H9 (cell line): ENCODE measurements at regions not wholly inside any gene's neighbourhood (a gene's known extent, or its start where the extent isn't known, plus 50 kb on each side); places are given as distances from the start of the nearest gene placed in this dataset.

Source experiments
- DNase-seq: peaks from one replicate; pipeline ENCODE4 v3.0.0-alpha.2; 2017
- H2AFZ ChIP-seq: one replicate; pipeline ENCODE4 v1.6.1; 2013; ENCODE audit warnings: mild to moderate bottlenecking, low read length, control low read depth, moderate library complexity
- H2AK5ac ChIP-seq: 2 replicates; pipeline ENCODE4 v1.6.1; 2013; ENCODE audit warnings: low read length, control low read depth, mixed read lengths; ENCODE audit not compliant: insufficient read length
- H2BK120ac ChIP-seq: one replicate; pipeline ENCODE4 v1.6.1; 2013; ENCODE audit warnings: low read depth, mild to moderate bottlenecking, low read length, control low read depth, inconsistent platforms; ENCODE audit not compliant: poor library complexity, severe bottlenecking
- H2BK12ac ChIP-seq: 2 replicates; pipeline ENCODE4 v1.6.1; 2013; ENCODE audit warnings: low read length, control low read depth, mixed read lengths, low read depth; ENCODE audit not compliant: insufficient read length
- H2BK15ac ChIP-seq: 2 replicates; pipeline ENCODE4 v1.6.1; 2013; ENCODE audit warnings: low read depth, low read length, control low read depth
- H2BK20ac ChIP-seq: one replicate; pipeline ENCODE4 v1.6.1; 2013; ENCODE audit warnings: low read depth, mild to moderate bottlenecking, low read length, control low read depth, inconsistent platforms; ENCODE audit not compliant: poor library complexity, severe bottlenecking
- H2BK5ac ChIP-seq: 2 replicates; pipeline ENCODE4 v1.6.1; 2013; ENCODE audit warnings: low read length, control low read depth, mixed read lengths; ENCODE audit not compliant: insufficient read length
- H3K14ac ChIP-seq: 2 replicates; pipeline ENCODE4 v1.6.1; 2013; ENCODE audit warnings: low read length, control low read depth; ENCODE audit not compliant: insufficient read depth
- H3K18ac ChIP-seq: 2 replicates; pipeline ENCODE4 v1.6.1; 2013; ENCODE audit warnings: low read depth, mild to moderate bottlenecking, mixed read lengths, low read length, control low read depth; ENCODE audit not compliant: insufficient read length
- H3K23ac ChIP-seq: 2 replicates; pipeline ENCODE4 v1.6.1; 2013; ENCODE audit warnings: low read length, control low read depth, mixed read lengths, low read depth; ENCODE audit not compliant: insufficient read length
- H3K23me2 ChIP-seq: 2 replicates; pipeline ENCODE4 v1.6.1; 2013; ENCODE audit warnings: low read depth, mild to moderate bottlenecking, mixed read lengths, low read length, control low read depth; ENCODE audit not compliant: insufficient read length, poor library complexity, severe bottlenecking
- H3K27ac ChIP-seq: 2 replicates; pipeline ENCODE4 v1.5.1; 2013; ENCODE audit warnings: low read length, control low read depth, mixed read lengths, low read depth; ENCODE audit not compliant: insufficient read length
- H3K27me3 ChIP-seq: 2 replicates; pipeline ENCODE4 v1.6.1; 2013; ENCODE audit warnings: low read length, control low read depth, inconsistent platforms; ENCODE audit not compliant: insufficient read depth
- H3K4ac ChIP-seq: 2 replicates; pipeline ENCODE4 v1.6.1; 2013; ENCODE audit warnings: low read depth, mild to moderate bottlenecking, control low read depth, inconsistent platforms, low read length, moderate library complexity
- H3K4me1 ChIP-seq: 2 replicates; pipeline ENCODE4 v1.6.1; 2013; ENCODE audit warnings: low read length, control low read depth, inconsistent platforms; ENCODE audit not compliant: insufficient read depth
- H3K4me2 ChIP-seq: 2 replicates; pipeline ENCODE4 v1.6.1; 2013; ENCODE audit warnings: low read length, control low read depth, mixed read lengths; ENCODE audit not compliant: insufficient read length, insufficient read depth
- H3K56ac ChIP-seq: 2 replicates; pipeline ENCODE4 v1.6.1; 2013; ENCODE audit warnings: low read depth, mild to moderate bottlenecking, mixed read lengths, low read length, control low read depth; ENCODE audit not compliant: insufficient read length
- H3K79me1 ChIP-seq: 2 replicates; pipeline ENCODE4 v1.6.1; 2013; ENCODE audit warnings: low read depth, mild to moderate bottlenecking, moderate library complexity, low read length, control low read depth, inconsistent platforms; ENCODE audit not compliant: insufficient read depth, poor library complexity, severe bottlenecking
- H3K79me2 ChIP-seq: 2 replicates; pipeline ENCODE4 v1.6.1; 2013; ENCODE audit warnings: low read length, control low read depth, inconsistent platforms; ENCODE audit not compliant: insufficient read depth
- H3K9ac ChIP-seq: 2 replicates; pipeline ENCODE4 v1.6.1; 2013; ENCODE audit warnings: low read length, control low read depth, mixed read lengths; ENCODE audit not compliant: insufficient read length; ENCODE audit errors: extremely low read depth
- H3K9me3 ChIP-seq: one replicate; pipeline ENCODE4 v1.6.1; 2013; ENCODE audit warnings: low read depth, low read length, inconsistent platforms; ENCODE audit not compliant: control insufficient read depth
- H3T11ph ChIP-seq: one replicate; pipeline ENCODE4 v1.6.1; 2013; ENCODE audit warnings: mild to moderate bottlenecking, low read length, control low read depth, inconsistent platforms
- H4K20me1 ChIP-seq: one replicate; pipeline ENCODE4 v1.6.1; 2013; ENCODE audit not compliant: control insufficient read depth, insufficient read length, insufficient read depth
- H4K5ac ChIP-seq: 2 replicates; pipeline ENCODE4 v1.6.1; 2013; ENCODE audit warnings: low read depth, mild to moderate bottlenecking, mixed read lengths, low read length, control low read depth; ENCODE audit not compliant: insufficient read length
- H4K8ac ChIP-seq: replicated peaks from 2 replicates; pipeline ENCODE4 v1.6.1; 2013; ENCODE audit warnings: low read length, control low read depth, mixed read lengths, low read depth; ENCODE audit not compliant: insufficient read length
- H4K91ac ChIP-seq: 2 replicates; pipeline ENCODE4 v1.6.1; 2013; ENCODE audit warnings: low read depth, mild to moderate bottlenecking, moderate library complexity, mixed read lengths, low read length, control low read depth; ENCODE audit not compliant: insufficient read length
- H3K27ac Mint-ChIP-seq, 3 experiments: 2 replicates in 2 of 3; 3 replicates in 1 of 3; pipeline ENCODE4 v1.8.0; 2020 to 2021; ENCODE audit warnings: mixed read lengths in 3 of 3, mild to moderate bottlenecking in 1 of 3, moderate library complexity in 1 of 3
- H3K27me3 Mint-ChIP-seq: 2 replicates; pipeline ENCODE4 v1.8.0; 2021; ENCODE audit warnings: low read depth, mild to moderate bottlenecking, moderate library complexity, mixed read lengths
- H3K36me3 Mint-ChIP-seq, 3 experiments: 2 replicates in 2 of 3; 3 replicates in 1 of 3; pipeline ENCODE4 v1.8.0; 2020 to 2021; ENCODE audit warnings: low read depth in 3 of 3, mixed read lengths in 3 of 3; ENCODE audit not compliant: insufficient read depth in 1 of 3
- H3K4me1 Mint-ChIP-seq, 2 experiments: 2 replicates each; pipeline ENCODE4 v1.8.0; 2020; ENCODE audit warnings: mixed read lengths in 2 of 2
- H3K4me3 Mint-ChIP-seq, 2 experiments: 2 replicates in 1 of 2; 3 replicates in 1 of 2; pipeline ENCODE4 v1.8.0; 2020 to 2021; ENCODE audit warnings: mild to moderate bottlenecking in 2 of 2, mixed read lengths in 2 of 2, moderate library complexity in 1 of 2
- H3K9me3 Mint-ChIP-seq, 2 experiments: 2 replicates in 1 of 2; 3 replicates in 1 of 2; pipeline ENCODE4 v1.8.0; 2020; ENCODE audit warnings: mild to moderate bottlenecking in 2 of 2, mixed read lengths in 2 of 2, moderate library complexity in 1 of 2
- WGBS: extraction: QIAGEN DNeasy Blood & Tissue Kit; methylation state at CpG from one replicate; pipeline ENCODE4 v1.1.7; 2013; ENCODE audit warnings: missing lambda C conversion rate, low lambda C conversion rate, mixed read lengths; ENCODE audit not compliant: insufficient read length; ENCODE audit errors: extremely low coverage; 5-methylcytosine and 5-hydroxymethylcytosine counted together
- TF ChIP-seq, protein P1 (sequence below): fragments of 200-600 bp; sonication (generic); conservative IDR thresholded peaks from 3 replicates; pipeline ENCODE4 v1.8.0; 2021; ENCODE audit warnings: antibody characterized with exemption, mild to moderate bottlenecking

DNA sequence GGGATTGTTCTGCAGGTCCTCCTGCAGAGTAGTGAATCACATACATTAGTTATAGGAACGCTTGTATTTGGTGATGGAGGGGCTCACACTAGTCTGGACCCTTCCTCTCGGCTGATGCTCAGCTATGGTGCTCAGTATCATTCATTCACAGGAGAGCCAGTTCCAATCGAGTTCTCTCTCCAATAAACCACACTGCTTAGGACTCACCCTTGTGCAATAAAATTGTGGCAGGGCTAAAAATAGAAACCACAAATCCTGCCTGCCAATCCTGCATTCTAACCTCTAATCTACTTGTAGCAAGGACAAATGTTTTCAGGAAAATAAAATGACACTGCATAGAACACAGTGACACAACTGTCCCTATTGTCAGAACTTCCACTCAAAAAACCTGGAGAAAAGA is 138.4 kb upstream of the TBL1XR1 start:
- Mint-ChIP-seq H3K4me3 (no peak overlapping the region), H3K27ac (no peak overlapping the region), H3K9me3 (no peaks in the 10 kb centered on the region; a peak in 1 of 5 replicates), H3K27me3 (peaks cover 32% of the 10 kb centered on the region), H3K36me3 (no peaks in the 10 kb centered on the region), H3K4me1 (no peaks in the 10 kb centered on the region)
- Histone ChIP-seq H3K23ac (no peak overlapping the region), H3K4me2 (no peak overlapping the region), H4K20me1 (no peaks in the 10 kb centered on the region), H2BK20ac (no peak overlapping the region), H2AK5ac (no peak overlapping the region), H4K8ac (no peak overlapping the region), H3K9me3 (no peaks in the 10 kb centered on the region), H2BK120ac (no peak overlapping the region), H2BK12ac (no peak overlapping the region), H3T11ph (no peak overlapping the region), H2BK15ac (no peak overlapping the region), H3K9ac (no peak overlapping the region), H4K91ac (no peak overlapping the region), H3K4ac (no peak overlapping the region), H3K79me2 (no peaks in the 10 kb centered on the region), H4K5ac (no peak overlapping the region), H3K14ac (no peak overlapping the region), H3K4me1 (no peaks in the 10 kb centered on the region), H3K27me3 (no peaks in the 10 kb centered on the region), H3K23me2 (no peaks in the 10 kb centered on the region), H3K79me1 (no peaks in the 10 kb centered on the region), H3K18ac (no peak overlapping the region), H3K27ac (no peak overlapping the region), H2AFZ (no peak overlapping the region), H3K56ac (no peak overlapping the region), H2BK5ac (no peak overlapping the region)
- TF ChIP-seq, protein P1, sequence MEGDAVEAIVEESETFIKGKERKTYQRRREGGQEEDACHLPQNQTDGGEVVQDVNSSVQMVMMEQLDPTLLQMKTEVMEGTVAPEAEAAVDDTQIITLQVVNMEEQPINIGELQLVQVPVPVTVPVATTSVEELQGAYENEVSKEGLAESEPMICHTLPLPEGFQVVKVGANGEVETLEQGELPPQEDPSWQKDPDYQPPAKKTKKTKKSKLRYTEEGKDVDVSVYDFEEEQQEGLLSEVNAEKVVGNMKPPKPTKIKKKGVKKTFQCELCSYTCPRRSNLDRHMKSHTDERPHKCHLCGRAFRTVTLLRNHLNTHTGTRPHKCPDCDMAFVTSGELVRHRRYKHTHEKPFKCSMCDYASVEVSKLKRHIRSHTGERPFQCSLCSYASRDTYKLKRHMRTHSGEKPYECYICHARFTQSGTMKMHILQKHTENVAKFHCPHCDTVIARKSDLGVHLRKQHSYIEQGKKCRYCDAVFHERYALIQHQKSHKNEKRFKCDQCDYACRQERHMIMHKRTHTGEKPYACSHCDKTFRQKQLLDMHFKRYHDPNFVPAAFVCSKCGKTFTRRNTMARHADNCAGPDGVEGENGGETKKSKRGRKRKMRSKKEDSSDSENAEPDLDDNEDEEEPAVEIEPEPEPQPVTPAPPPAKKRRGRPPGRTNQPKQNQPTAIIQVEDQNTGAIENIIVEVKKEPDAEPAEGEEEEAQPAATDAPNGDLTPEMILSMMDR = no peak
- no CpG with 5 or more reads among the region's 3 CpGs for WGBS
- DNase-seq = no peak
